KBM-7 (cell line): ENCODE measurements at regions not wholly inside any gene's neighbourhood (a gene's known extent, or its start where the extent isn't known, plus 50 kb on each side); places are given as distances from the start of the nearest gene placed in this dataset.
"Not testable (repeated sequence)": the region's sequence is repeated elsewhere in the genome, so short reads cannot be mapped to it uniquely, and the experiment has no call there.

Experiments
- DNase-seq: peaks from one replicate; pipeline ENCODE4 v3.0.0-alpha.2; 2015
- in situ Hi-C: fragments of 300-500 bp; cut with MboI; formaldehyde crosslinking; loops from 2 replicates; pipeline ENCODE4 v1.14.3; 2020; ENCODE audit warnings: low sequenced_read_pairs, low pct_unique_long_range_greater_than_20kb, mixed read lengths

- in situ Hi-C loops, result no loop called here
Measured at GRCh38 chrX:146994163-146994562, 179.6 kb upstream of the CXorf51A start.

GRCh38 chrX:146973283-146973682 lies 158.7 kb upstream of the CXorf51A start:
- in situ Hi-C loops, result no loop called here
- no peak for DNase-seq

More at GRCh38 chrX:146994163-146994562, 179.6 kb upstream of the CXorf51A start:
- DNase-seq, result no peak

GRCh38 chrX:146967306-146967705 lies 152.8 kb upstream of the CXorf51A start:
- no peak for DNase-seq
- in situ Hi-C loops, result no loop called here

- DNase-seq, result no peak
- in situ Hi-C loops, result no loop called here
Measured at GRCh38 chrX:146956760-146957159, 142.2 kb upstream of the CXorf51A start.

GRCh38 chrX:146934256-146934655 lies 119.7 kb upstream of the CXorf51A start:
- in situ Hi-C loops, result no loop called here
- peak; percentile 38 for DNase-seq

GRCh38 chrX:146932997-146933396 lies 118.5 kb upstream of the CXorf51A start:
- in situ Hi-C loops, DNase-seq: not testable (repeated sequence)

- in situ Hi-C loops, result no loop called here
Measured at GRCh38 chrX:146921204-146921603, 106.7 kb upstream of the CXorf51A start.

GRCh38 chrX:146907391-146908240 lies 93.1 kb upstream of the CXorf51A start:
- in situ Hi-C loops, result no loop called here
- DNase-seq, result no peak

More at GRCh38 chrX:146921204-146921603, 106.7 kb upstream of the CXorf51A start:
- no peak for DNase-seq

- in situ Hi-C loops, result no loop called here
Measured at GRCh38 chrX:146906166-146906565, 91.6 kb upstream of the CXorf51A start.

GRCh38 chrX:146887020-146887419 lies 72.5 kb upstream of the CXorf51A start:
- no peak for DNase-seq
- in situ Hi-C loops, result no loop called here

More at GRCh38 chrX:146906166-146906565, 91.6 kb upstream of the CXorf51A start:
- no peak for DNase-seq

GRCh38 chrX:146881521-146881920 lies 67.0 kb upstream of the CXorf51A start:
- no peak for DNase-seq
- in situ Hi-C loops, result no loop called here

GRCh38 chrX:146866846-146867245 lies 52.3 kb upstream of the CXorf51A start:
- DNase-seq, in situ Hi-C loops: not testable (repeated sequence)

- DNase-seq, in situ Hi-C loops: not testable (repeated sequence)
Measured at GRCh38 chrX:146865734-146866133, 51.2 kb upstream of the CXorf51A start.
